Vagina (tissue), 2 donors: ENCODE measurements at regions not wholly inside any gene's neighbourhood (a gene's known extent, or its start where the extent isn't known, plus 50 kb on each side); places are given as distances from the start of the nearest gene placed in this dataset.

Experiments used
- DNase-seq, 2 donors: peaks; one replicate each; pipeline ENCODE4 v3.0.0-alpha.2; 2017; ENCODE audit errors: extremely low spot score in 2 of 2
- H3K27ac ChIP-seq: fragments of 200-600 bp; sonication (generic); one replicate; pipeline ENCODE4 v1.5.1; 2019
- H3K27me3 ChIP-seq: fragments of 200-600 bp; sonication (generic); one replicate; pipeline ENCODE4 v1.5.1; 2019
- H3K36me3 ChIP-seq, 2 donors: fragments of 200-600 bp; sonication (generic); one replicate each; pipeline ENCODE4 v1.5.1; 2017 to 2019
- H3K4me1 ChIP-seq: fragments of 200-600 bp; sonication (generic); one replicate; pipeline ENCODE4 v1.5.1; 2019
- H3K4me3 ChIP-seq, 2 donors: fragments of 200-600 bp; sonication (generic); 1 replicate in 1 of 2; 2 replicates in 1 of 2; pipeline ENCODE4 v1.5.1; 2016 to 2019
- H3K9me3 ChIP-seq: fragments of 200-600 bp; sonication (generic); one replicate; pipeline ENCODE4 v1.5.1; 2019
- POLR2A ChIP-seq, 2 donors: fragments of 450-650 bp; IDR thresholded peaks; one replicate each; pipeline ENCODE4 v1.6.1; 2017; ENCODE audit warnings: antibody characterized with exemption in 2 of 2, mild to moderate bottlenecking in 2 of 2, moderate library complexity in 2 of 2
- POLR2AphosphoS5 ChIP-seq, 2 donors: sonication (generic); formaldehyde crosslinking; IDR thresholded peaks; one replicate each; pipeline ENCODE4 v1.9.0; 2017; ENCODE audit warnings: antibody characterized with exemption in 2 of 2, mild to moderate bottlenecking in 2 of 2, low read depth in 1 of 2; ENCODE audit not compliant: insufficient read depth in 1 of 2
- intact Hi-C: fragments of 100-400 bp; cut with DNase I; formaldehyde crosslinking; loops from one replicate; pipeline ENCODE4 v1.15.1; 2023
- TF ChIP-seq, protein P1 (sequence below), 3 experiments: fragments of 450-650 bp in 2 of 3; fragments of 200-600 bp in 1 of 3; sonication (generic) in 1 of 3; IDR thresholded peaks; one replicate each; pipeline ENCODE4 v1.5.1; 2017 to 2019; ENCODE audit warnings: antibody characterized with exemption in 3 of 3, mild to moderate bottlenecking in 2 of 3, moderate library complexity in 2 of 3

DNA sequence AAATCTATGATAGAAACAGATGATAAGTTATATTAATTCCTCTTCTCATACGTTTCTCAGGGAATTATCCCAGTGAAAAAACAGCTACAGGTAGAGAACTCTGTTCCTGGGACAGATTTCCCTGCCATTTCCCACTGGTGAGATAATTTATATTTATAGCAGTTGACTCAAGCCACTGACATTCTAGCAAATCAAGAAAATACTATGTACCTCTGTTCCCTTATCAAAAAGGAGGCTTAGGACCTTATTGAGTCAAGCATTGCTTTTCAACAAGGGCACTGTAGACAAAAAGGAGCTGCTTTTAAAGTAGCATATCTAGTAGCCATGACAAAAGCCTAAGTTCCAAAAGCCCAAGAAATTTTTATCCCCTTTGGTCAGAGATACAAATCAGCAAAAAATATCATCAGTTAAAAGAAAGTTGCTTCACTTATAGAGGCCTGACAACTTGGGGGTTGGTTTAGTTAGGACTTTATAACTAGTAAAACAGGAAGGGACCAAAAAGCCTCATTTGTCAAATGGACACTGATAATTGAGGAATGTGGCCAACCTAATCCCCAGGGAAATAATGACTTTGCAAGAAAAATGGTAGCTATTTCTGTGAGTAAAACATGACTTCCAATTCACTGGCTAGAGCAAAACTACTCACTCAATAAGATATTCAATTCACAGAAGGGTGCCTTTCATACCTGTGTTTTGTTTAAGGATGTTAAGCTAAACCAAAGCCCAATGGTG lies 652.5 kb downstream of the SLITRK1 start:
- no peaks in the 10 kb centered on the region for H3K4me1 ChIP-seq
- H3K36me3 ChIP-seq: no peaks in the 10 kb centered on the region
- no peak overlapping the region for H3K27ac ChIP-seq
- no peak for TF ChIP-seq POLR2A (IDR thresholded peaks at IDR 0.05)
- TF ChIP-seq POLR2AphosphoS5 (IDR thresholded peaks at IDR 0.05; ENCODE audit: insufficient read depth in 1 of 2, low read depth in 1 of 2): no peak
- TF ChIP-seq, protein P1, sequence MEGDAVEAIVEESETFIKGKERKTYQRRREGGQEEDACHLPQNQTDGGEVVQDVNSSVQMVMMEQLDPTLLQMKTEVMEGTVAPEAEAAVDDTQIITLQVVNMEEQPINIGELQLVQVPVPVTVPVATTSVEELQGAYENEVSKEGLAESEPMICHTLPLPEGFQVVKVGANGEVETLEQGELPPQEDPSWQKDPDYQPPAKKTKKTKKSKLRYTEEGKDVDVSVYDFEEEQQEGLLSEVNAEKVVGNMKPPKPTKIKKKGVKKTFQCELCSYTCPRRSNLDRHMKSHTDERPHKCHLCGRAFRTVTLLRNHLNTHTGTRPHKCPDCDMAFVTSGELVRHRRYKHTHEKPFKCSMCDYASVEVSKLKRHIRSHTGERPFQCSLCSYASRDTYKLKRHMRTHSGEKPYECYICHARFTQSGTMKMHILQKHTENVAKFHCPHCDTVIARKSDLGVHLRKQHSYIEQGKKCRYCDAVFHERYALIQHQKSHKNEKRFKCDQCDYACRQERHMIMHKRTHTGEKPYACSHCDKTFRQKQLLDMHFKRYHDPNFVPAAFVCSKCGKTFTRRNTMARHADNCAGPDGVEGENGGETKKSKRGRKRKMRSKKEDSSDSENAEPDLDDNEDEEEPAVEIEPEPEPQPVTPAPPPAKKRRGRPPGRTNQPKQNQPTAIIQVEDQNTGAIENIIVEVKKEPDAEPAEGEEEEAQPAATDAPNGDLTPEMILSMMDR (IDR thresholded peaks at IDR 0.05): no peak
- no peak overlapping the region for H3K4me3 ChIP-seq
- H3K27me3 ChIP-seq: no peaks in the 10 kb centered on the region
- intact Hi-C loops: no loop called here
- DNase-seq: no peak
- H3K9me3 ChIP-seq: no peaks in the 10 kb centered on the region

DNA sequence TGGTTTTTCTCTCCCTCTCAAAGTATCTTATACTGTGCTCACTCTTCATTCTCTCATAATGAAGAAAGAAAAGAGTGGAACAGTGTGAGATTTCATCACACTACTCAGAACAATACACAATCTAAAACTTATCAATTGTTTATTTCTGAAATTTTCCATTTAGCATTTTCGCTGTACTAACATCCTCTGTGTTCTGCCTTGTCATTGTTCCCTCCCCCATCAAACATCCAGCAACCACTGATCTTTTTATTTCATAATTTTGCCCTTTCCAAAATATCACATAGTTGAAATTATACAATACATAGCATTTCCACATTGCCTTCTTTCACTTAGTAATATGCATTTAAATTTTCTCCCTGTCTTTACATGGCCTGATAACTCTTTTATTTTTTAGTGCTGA lies 658.7 kb downstream of the SLITRK1 start:
- Histone ChIP-seq H3K27ac (no peak overlapping the region), H3K4me1 (no peaks in the 10 kb centered on the region), H3K27me3 (no peaks in the 10 kb centered on the region), H3K9me3 (no peaks in the 10 kb centered on the region), H3K36me3 (no peaks in the 10 kb centered on the region), H3K4me3 (no peak overlapping the region)
- TF ChIP-seq, protein P1 (IDR thresholded peaks at IDR 0.05): no peak
- TF ChIP-seq POLR2A (IDR thresholded peaks at IDR 0.05) (no peak), POLR2AphosphoS5 (IDR thresholded peaks at IDR 0.05; ENCODE audit: insufficient read depth in 1 of 2, low read depth in 1 of 2) (no peak)
- no peak for DNase-seq
- intact Hi-C loops: no loop called here

DNA sequence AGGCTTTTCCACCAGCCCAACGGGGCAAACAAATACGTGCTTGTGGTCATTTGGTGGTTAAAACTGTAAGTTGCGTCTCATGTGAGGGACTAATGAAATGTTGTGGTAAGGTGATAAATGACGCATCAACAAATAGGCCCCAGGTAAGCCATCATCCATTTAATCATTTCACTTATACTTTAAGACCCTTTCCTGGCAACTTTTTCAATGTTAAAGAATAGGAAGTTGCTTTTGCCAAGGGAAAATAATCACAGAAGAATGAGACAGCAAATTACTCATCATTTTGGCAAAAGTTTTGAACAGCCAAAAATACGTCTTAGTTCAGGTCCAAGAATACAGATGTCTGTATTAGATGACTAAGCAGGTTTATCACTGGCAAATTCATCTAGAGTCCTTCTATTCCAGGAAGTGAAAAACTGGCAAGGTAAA lies 660.4 kb downstream of the SLITRK1 start:
- Histone ChIP-seq H3K4me3 (no peak overlapping the region), H3K36me3 (no peaks in the 10 kb centered on the region), H3K27ac (no peak overlapping the region), H3K4me1 (no peaks in the 10 kb centered on the region), H3K27me3 (no peaks in the 10 kb centered on the region), H3K9me3 (no peaks in the 10 kb centered on the region)
- TF ChIP-seq POLR2AphosphoS5 (IDR thresholded peaks at IDR 0.05; ENCODE audit: insufficient read depth in 1 of 2, low read depth in 1 of 2) (no peak), POLR2A (IDR thresholded peaks at IDR 0.05) (no peak)
- TF ChIP-seq, protein P1 (IDR thresholded peaks at IDR 0.05): no peak
- DNase-seq: no peak
- intact Hi-C loops: no loop called here

DNA sequence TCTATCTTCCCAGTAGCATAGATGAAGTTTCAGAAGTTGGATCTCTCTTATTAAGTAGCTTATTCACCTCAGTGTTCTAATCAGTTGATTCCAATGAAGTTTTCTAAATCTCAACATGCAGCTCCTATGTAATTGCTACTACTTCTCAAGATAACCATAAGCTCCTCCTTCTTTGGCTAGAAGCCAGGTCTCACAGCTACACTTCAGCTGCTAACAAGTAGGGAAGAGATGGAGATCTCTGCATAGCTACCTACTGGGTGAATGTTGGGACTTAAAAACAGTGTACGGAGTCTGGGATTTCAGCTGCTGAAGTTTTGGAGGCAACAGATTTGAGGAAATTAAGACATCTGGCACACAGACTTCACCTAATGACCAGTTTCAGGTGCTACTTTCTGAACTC lies 661.0 kb downstream of the SLITRK1 start:
- TF ChIP-seq POLR2A (IDR thresholded peaks at IDR 0.05): no peak
- no peak for TF ChIP-seq POLR2AphosphoS5 (IDR thresholded peaks at IDR 0.05; ENCODE audit: insufficient read depth in 1 of 2, low read depth in 1 of 2)
- TF ChIP-seq, protein P1 (IDR thresholded peaks at IDR 0.05): no peak
- Histone ChIP-seq H3K9me3 (no peaks in the 10 kb centered on the region), H3K27me3 (no peaks in the 10 kb centered on the region), H3K4me1 (no peaks in the 10 kb centered on the region), H3K36me3 (no peaks in the 10 kb centered on the region), H3K4me3 (no peak overlapping the region), H3K27ac (no peak overlapping the region)
- DNase-seq: no peak
- intact Hi-C loops: no loop called here

DNA sequence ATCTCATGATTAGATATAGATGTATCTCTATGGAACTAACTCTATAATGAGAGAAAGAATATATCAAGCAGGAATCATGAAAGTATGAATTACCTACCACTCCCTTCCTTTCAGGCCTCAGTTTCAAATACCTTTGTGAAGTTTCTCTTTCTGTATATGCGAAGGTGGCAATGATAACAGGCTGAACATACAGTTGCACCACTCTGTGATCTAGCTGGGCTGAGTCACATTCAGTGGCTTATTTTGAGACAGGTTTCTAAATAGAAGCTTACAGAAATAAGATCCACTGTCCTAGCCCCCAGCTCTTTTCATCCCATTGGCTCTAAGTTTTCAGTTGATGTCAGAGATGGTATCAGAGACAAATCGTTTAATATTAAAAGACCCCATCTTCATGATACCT lies 662.0 kb downstream of the SLITRK1 start:
- no peaks in the 10 kb centered on the region for H3K36me3 ChIP-seq
- no peak for DNase-seq
- no peaks in the 10 kb centered on the region for H3K9me3 ChIP-seq
- intact Hi-C loops: no loop called here
- H3K27me3 ChIP-seq: no peaks in the 10 kb centered on the region
- no peak overlapping the region for H3K4me3 ChIP-seq
- no peak overlapping the region for H3K27ac ChIP-seq
- TF ChIP-seq, protein P1 (IDR thresholded peaks at IDR 0.05): no peak
- TF ChIP-seq POLR2A (IDR thresholded peaks at IDR 0.05): no peak
- no peak for TF ChIP-seq POLR2AphosphoS5 (IDR thresholded peaks at IDR 0.05; ENCODE audit: insufficient read depth in 1 of 2, low read depth in 1 of 2)
- H3K4me1 ChIP-seq: no peaks in the 10 kb centered on the region
